22Rv1 (cell line): ENCODE measurements at regions not wholly inside any gene's neighbourhood (a gene's known extent, or its start where the extent isn't known, plus 50 kb on each side); places are given as distances from the start of the nearest gene placed in this dataset.

ENCODE experiments used
- H3K27ac ChIP-seq: fragments of 450-650 bp; 2 replicates; pipeline ENCODE4 v1.5.1; 2017
- ZFX ChIP-seq: fragments of 450-650 bp; IDR thresholded peaks from 2 replicates; pipeline ENCODE4 v1.6.1; 2017; ENCODE audit warnings: antibody characterized with exemption, borderline replicate concordance
- TF ChIP-seq, protein P1 (sequence below): fragments of 450-650 bp; IDR thresholded peaks from 2 replicates; pipeline ENCODE4 v1.5.1; 2017; ENCODE audit warnings: mild to moderate bottlenecking

- H3K27ac ChIP-seq = no peak overlapping the region
- TF ChIP-seq, protein P1, sequence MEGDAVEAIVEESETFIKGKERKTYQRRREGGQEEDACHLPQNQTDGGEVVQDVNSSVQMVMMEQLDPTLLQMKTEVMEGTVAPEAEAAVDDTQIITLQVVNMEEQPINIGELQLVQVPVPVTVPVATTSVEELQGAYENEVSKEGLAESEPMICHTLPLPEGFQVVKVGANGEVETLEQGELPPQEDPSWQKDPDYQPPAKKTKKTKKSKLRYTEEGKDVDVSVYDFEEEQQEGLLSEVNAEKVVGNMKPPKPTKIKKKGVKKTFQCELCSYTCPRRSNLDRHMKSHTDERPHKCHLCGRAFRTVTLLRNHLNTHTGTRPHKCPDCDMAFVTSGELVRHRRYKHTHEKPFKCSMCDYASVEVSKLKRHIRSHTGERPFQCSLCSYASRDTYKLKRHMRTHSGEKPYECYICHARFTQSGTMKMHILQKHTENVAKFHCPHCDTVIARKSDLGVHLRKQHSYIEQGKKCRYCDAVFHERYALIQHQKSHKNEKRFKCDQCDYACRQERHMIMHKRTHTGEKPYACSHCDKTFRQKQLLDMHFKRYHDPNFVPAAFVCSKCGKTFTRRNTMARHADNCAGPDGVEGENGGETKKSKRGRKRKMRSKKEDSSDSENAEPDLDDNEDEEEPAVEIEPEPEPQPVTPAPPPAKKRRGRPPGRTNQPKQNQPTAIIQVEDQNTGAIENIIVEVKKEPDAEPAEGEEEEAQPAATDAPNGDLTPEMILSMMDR = peak; percentile 7; the same call in 1 of the 2 replicates
- no peak for TF ChIP-seq ZFX
Measured at GRCh38 chr2:71277536-71278103, 50.7 kb upstream of the PAIP2B start.

DNA sequence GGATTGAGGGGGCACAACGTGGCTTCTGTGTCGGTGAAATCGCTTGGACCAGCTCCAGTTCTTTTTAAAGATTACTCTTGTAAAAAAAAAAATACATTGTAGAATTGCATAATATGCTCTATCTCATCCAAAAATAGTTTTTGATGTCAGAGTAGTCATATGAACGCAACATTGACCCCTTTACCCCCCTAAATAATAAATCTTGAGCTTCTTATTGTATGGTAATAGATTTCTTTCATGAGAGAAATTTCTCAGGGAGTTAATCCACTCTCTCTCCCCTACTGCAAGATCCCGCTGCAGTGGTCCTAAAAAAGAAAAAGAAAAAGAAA lies 50.2 kb upstream of the PAIP2B start:
- peak overlapping the region; percentile 74 for H3K27ac ChIP-seq
- TF ChIP-seq ZFX = no peak
- TF ChIP-seq, protein P1 = no peak

- H3K27ac ChIP-seq = peak overlapping the region; percentile 74
- TF ChIP-seq ZFX = no peak
- TF ChIP-seq, protein P1 = no peak; the same call in 1 of the 2 replicates
Measured at GRCh38 chr2:71276311-71277146, 49.6 kb upstream of the PAIP2B start.
